T-cell (primary cell): ENCODE measurements at regions not wholly inside any gene's neighbourhood (a gene's known extent, or its start where the extent isn't known, plus 50 kb on each side); places are given as distances from the start of the nearest gene placed in this dataset.

Experiments used
- ATAC-seq, 4 experiments: fragments of 200-7000 bp in 3 of 4; fragments of 150-1000 bp in 1 of 4; cut with Tn5 transposase; replicated peaks in 1 of 4; 1 replicate in 3 of 4; 2 replicates in 1 of 4; pipeline ENCODE4 v1.10.0; 2021; ENCODE audit warnings: moderate library complexity in 3 of 4, mild to moderate bottlenecking in 2 of 4, moderate number of reproducible peaks in 1 of 4
- CTCF ChIA-PET, 2 donors: fragments of 300-600 bp; sonication (Branson Sonifier 250); formaldehyde crosslinking; loops; one replicate each; lab custom pipeline; 2022; ENCODE audit warnings: antibody characterized with exemption in 2 of 2; lab: Charles Lee
- POLR2A ChIA-PET, 2 donors: fragments of 300-600 bp; sonication (Branson Sonifier 250); formaldehyde crosslinking; loops; one replicate each; lab custom pipeline; 2022; ENCODE audit warnings: antibody characterized with exemption in 2 of 2; lab: Charles Lee
- DNase-seq, 35 experiments: peaks; one replicate each; pipeline versions ENCODE4 v3.0.0 to v3.0.0-alpha.2; 2013 to 2023
- H3K27ac ChIP-seq: one replicate; pipeline ENCODE4 v1.5.1; 2013; ENCODE audit warnings: low read length
- H3K27me3 ChIP-seq, 2 experiments: replicated peaks in 1 of 2; 1 replicate in 1 of 2; 2 replicates in 1 of 2; pipeline versions ENCODE4 v1.6.1 to v1.7.0; 2013; ENCODE audit warnings: low read length in 1 of 2, mixed read lengths in 1 of 2; ENCODE audit not compliant: control insufficient read depth in 2 of 2, insufficient read depth in 2 of 2; ENCODE audit errors: extremely low read depth in 1 of 2
- H3K36me3 ChIP-seq, 2 donors: 1 replicate in 1 of 2; 2 replicates in 1 of 2; pipeline versions ENCODE4 v1.6.1 to v1.7.0; 2013; ENCODE audit warnings: low read length in 1 of 2; ENCODE audit not compliant: control insufficient read depth in 2 of 2, insufficient read depth in 1 of 2; ENCODE audit errors: extremely low read depth in 1 of 2
- H3K4me1 ChIP-seq, 2 experiments: 1 replicate in 1 of 2; 2 replicates in 1 of 2; pipeline versions ENCODE4 v1.6.1 to v1.7.0; 2013; ENCODE audit warnings: low read length in 2 of 2, mixed read lengths in 1 of 2; ENCODE audit not compliant: insufficient read depth in 2 of 2, control insufficient read depth in 1 of 2; ENCODE audit errors: extremely low read depth in 1 of 2
- H3K4me3 ChIP-seq, 2 donors: 1 replicate in 1 of 2; 2 replicates in 1 of 2; pipeline versions ENCODE4 v1.5.1 to v1.7.0; 2013; ENCODE audit warnings: mild to moderate bottlenecking in 2 of 2, low read length in 1 of 2, moderate library complexity in 1 of 2; ENCODE audit not compliant: control insufficient read depth in 1 of 2; ENCODE audit errors: extremely low read depth in 1 of 2
- H3K9me3 ChIP-seq: 2 replicates; pipeline ENCODE4 v1.7.0; 2013
- H3K27ac Mint-ChIP-seq, 2 donors: one replicate each; pipeline ENCODE4 v1.8.0; 2020 to 2021; ENCODE audit warnings: mild to moderate bottlenecking in 2 of 2, mixed read lengths in 2 of 2
- H3K27me3 Mint-ChIP-seq, 2 donors: one replicate each; pipeline ENCODE4 v1.8.0; 2021 to 2022; ENCODE audit warnings: mixed read lengths in 2 of 2
- H3K36me3 Mint-ChIP-seq: one replicate; pipeline ENCODE4 v1.8.0; 2021; ENCODE audit warnings: mixed read lengths
- H3K4me1 Mint-ChIP-seq, 3 donors: one replicate each; pipeline ENCODE4 v1.8.0; 2020 to 2022; ENCODE audit warnings: mixed read lengths in 3 of 3, mild to moderate bottlenecking in 1 of 3
- H3K4me3 Mint-ChIP-seq, 3 donors: one replicate each; pipeline ENCODE4 v1.8.0; 2020 to 2022; ENCODE audit warnings: mild to moderate bottlenecking in 3 of 3, mixed read lengths in 3 of 3, moderate library complexity in 3 of 3
- H3K9me3 Mint-ChIP-seq, 3 donors: one replicate each; pipeline ENCODE4 v1.8.0; 2020 to 2022; ENCODE audit warnings: mixed read lengths in 3 of 3
- WGBS: methylation state at CpG from one replicate; pipeline ENCODE4 v1.1.5; 2013; ENCODE audit warnings: missing lambda C conversion rate; ENCODE audit not compliant: insufficient coverage; 5-methylcytosine and 5-hydroxymethylcytosine counted together

GRCh38 chr4:184300816-184301215, 83.1 kb upstream of the ENPP6 start:
- H3K4me3 ChIP-seq: no peak overlapping the region
- CTCF ChIA-PET: interaction anchor here (0.6 to 0.7 kb wide), 2 partner anchors 158 to 421 kb away, joined by 3 to 4 read pairs; no protein-coding TSS in a partner anchor
- no peak overlapping the region for H3K27ac ChIP-seq
- no peaks in the 10 kb centered on the region for H3K4me1 ChIP-seq
- H3K27me3 ChIP-seq: peaks cover 0 to 3% of the 10 kb centered on the region in 2 experiments
- Mint-ChIP-seq H3K27me3 (peaks cover 0 to 7% of the 10 kb centered on the region in 2 donors), H3K36me3 (peaks cover 4% of the 10 kb centered on the region), H3K9me3 (peaks cover 7 to 13% (median 8%) of the 10 kb centered on the region in 3 donors), H3K4me1 (no peaks in the 10 kb centered on the region), H3K4me3 (no peak overlapping the region), H3K27ac (no peak overlapping the region)
- ATAC-seq (no peak), DNase-seq (no peak)
- H3K36me3 ChIP-seq: no peaks in the 10 kb centered on the region
- WGBS: no CpG with 5 or more reads among the region's 6 CpGs
- no peaks in the 10 kb centered on the region for H3K9me3 ChIP-seq
- POLR2A ChIA-PET: interaction anchor here in 1 of 2 donors (0.6 kb wide), 2 partner anchors 51 to 356 kb away, joined by 3 read pairs; no protein-coding TSS in a partner anchor

GRCh38 chr4:184298254-184298653, 80.6 kb upstream of the ENPP6 start:
- Histone ChIP-seq H3K4me1 (no peaks in the 10 kb centered on the region), H3K27ac (no peak overlapping the region), H3K9me3 (no peaks in the 10 kb centered on the region), H3K36me3 (no peaks in the 10 kb centered on the region), H3K27me3 (peaks cover 0 to 3% of the 10 kb centered on the region in 2 experiments), H3K4me3 (no peak overlapping the region)
- ChIA-PET POLR2A (interaction anchor here in 1 of 2 donors (0.6 kb wide), 1 partner anchor 30 kb away, joined by 8 read pairs; no protein-coding TSS in a partner anchor), CTCF (no interaction called here)
- peaks cover 4 to 5% (median 4%) of the 10 kb centered on the region in 3 donors for H3K9me3 Mint-ChIP-seq
- no peaks in the 10 kb centered on the region for H3K4me1 Mint-ChIP-seq
- WGBS: 100% methylated on average over 2 of the region's 3 CpGs
- H3K27me3 Mint-ChIP-seq: peaks cover 3 to 11% of the 10 kb centered on the region in 2 donors
- H3K36me3 Mint-ChIP-seq: no peaks in the 10 kb centered on the region
- ATAC-seq (no peak), DNase-seq (no peak)
- no peak overlapping the region for H3K4me3 Mint-ChIP-seq
- H3K27ac Mint-ChIP-seq: no peak overlapping the region

- DNase-seq (no peak), ATAC-seq (no peak)
- CTCF ChIA-PET: no interaction called here
Observed at GRCh38 chr4:184295206-184295605, 77.5 kb upstream of the ENPP6 start.

GRCh38 chr4:184294606-184295133, 77.0 kb upstream of the ENPP6 start:
- DNase-seq (no peak), ATAC-seq (no peak)
- H3K4me3 Mint-ChIP-seq: no peak overlapping the region
- Histone ChIP-seq H3K9me3 (no peaks in the 10 kb centered on the region), H3K4me1 (no peaks in the 10 kb centered on the region), H3K27me3 (peaks cover 0 to 3% of the 10 kb centered on the region in 2 experiments), H3K27ac (no peak overlapping the region), H3K4me3 (no peak overlapping the region), H3K36me3 (no peaks in the 10 kb centered on the region)
- no peak overlapping the region for H3K27ac Mint-ChIP-seq
- H3K36me3 Mint-ChIP-seq: no peaks in the 10 kb centered on the region
- peaks cover 3 to 11% of the 10 kb centered on the region in 2 donors for H3K27me3 Mint-ChIP-seq
- H3K9me3 Mint-ChIP-seq: no peaks in the 10 kb centered on the region
- WGBS: 82% methylated on average over 3 of the region's 7 CpGs
- ChIA-PET CTCF (no interaction called here), POLR2A (interaction anchor here (0.6 kb wide), 2 partner anchors 13 to 354 kb away, joined by 3 to 6 read pairs; no protein-coding TSS in a partner anchor)
- peaks cover under 1 to 3% (median 2%) of the 10 kb centered on the region in 3 donors for H3K4me1 Mint-ChIP-seq

More at GRCh38 chr4:184295206-184295605, 77.5 kb upstream of the ENPP6 start:
- H3K27ac Mint-ChIP-seq: no peak overlapping the region
- Histone ChIP-seq H3K27ac (no peak overlapping the region), H3K4me1 (no peaks in the 10 kb centered on the region), H3K36me3 (no peaks in the 10 kb centered on the region), H3K27me3 (peaks cover 0 to 3% of the 10 kb centered on the region in 2 experiments), H3K9me3 (no peaks in the 10 kb centered on the region), H3K4me3 (no peak overlapping the region)
- no peaks in the 10 kb centered on the region for H3K4me1 Mint-ChIP-seq
- H3K9me3 Mint-ChIP-seq: no peaks in the 10 kb centered on the region
- no peaks in the 10 kb centered on the region for H3K36me3 Mint-ChIP-seq
- H3K4me3 Mint-ChIP-seq: no peak overlapping the region
- WGBS: 100% methylated on average over 2 of the region's 4 CpGs
- peaks cover 3 to 11% of the 10 kb centered on the region in 2 donors for H3K27me3 Mint-ChIP-seq
- POLR2A ChIA-PET: no interaction called here

GRCh38 chr4:184293552-184293951, 75.9 kb upstream of the ENPP6 start:
- Histone ChIP-seq H3K9me3 (no peaks in the 10 kb centered on the region), H3K36me3 (no peaks in the 10 kb centered on the region), H3K27me3 (no peaks in the 10 kb centered on the region), H3K27ac (no peak overlapping the region), H3K4me1 (peaks cover 4 to 6% of the 10 kb centered on the region in 2 experiments), H3K4me3 (no peak overlapping the region)
- DNase-seq: peak in 2 of 35 experiments; percentile 11 to 21
- 80% methylated on average over 1 of the region's 6 CpGs for WGBS
- H3K27me3 Mint-ChIP-seq: peaks cover 3 to 11% of the 10 kb centered on the region in 2 donors
- ChIA-PET CTCF (no interaction called here), POLR2A (no interaction called here)
- H3K9me3 Mint-ChIP-seq: no peaks in the 10 kb centered on the region
- peaks cover 11 to 14% (median 12%) of the 10 kb centered on the region in 3 donors for H3K4me1 Mint-ChIP-seq
- no peaks in the 10 kb centered on the region for H3K36me3 Mint-ChIP-seq
- no peak overlapping the region for H3K4me3 Mint-ChIP-seq
- H3K27ac Mint-ChIP-seq: no peak overlapping the region
- ATAC-seq: no peak

GRCh38 chr4:184292877-184293276, 75.2 kb upstream of the ENPP6 start:
- no CpG with 5 or more reads among the region's 3 CpGs for WGBS
- no peak for ATAC-seq
- Histone ChIP-seq H3K4me3 (no peak overlapping the region), H3K27me3 (no peaks in the 10 kb centered on the region), H3K9me3 (no peaks in the 10 kb centered on the region), H3K36me3 (no peaks in the 10 kb centered on the region), H3K4me1 (peaks cover 4 to 12% of the 10 kb centered on the region in 2 experiments), H3K27ac (no peak overlapping the region)
- POLR2A ChIA-PET: no interaction called here
- Mint-ChIP-seq H3K27ac (no peak overlapping the region), H3K27me3 (peaks cover 3 to 11% of the 10 kb centered on the region in 2 donors), H3K36me3 (no peaks in the 10 kb centered on the region), H3K4me1 (peaks cover 18 to 20% (median 19%) of the 10 kb centered on the region in 3 donors), H3K4me3 (no peak overlapping the region), H3K9me3 (no peaks in the 10 kb centered on the region)
- CTCF ChIA-PET: no interaction called here
- DNase-seq: no peak
